ENCODE measurements at regions not wholly inside any gene's neighbourhood (a gene's known extent, or its start where the extent isn't known, plus 50 kb on each side); places are given as distances from the start of the nearest gene placed in this dataset.

- TF ChIP-seq CTCF (IDR thresholded peaks at IDR 0.05 in 2 of 3, conservative IDR thresholded peaks at IDR 0.05 in 1 of 3; ENCODE audit: borderline replicate concordance in 1 of 3, insufficient read depth in 1 of 3, low read depth in 2 of 3, low read length in 2 of 3) (no peak), ZBTB33 (IDR thresholded peaks at IDR 0.05; ENCODE audit: extremely low read depth, insufficient replicate concordance, low read length) (no peak), POLR2A (IDR thresholded peaks at IDR 0.05; ENCODE audit: borderline replicate concordance, extremely low read depth, insufficient read depth, insufficient read length) (no peak), EZH2 (IDR thresholded peaks at IDR 0.05) (no peak), SP1 (IDR thresholded peaks at IDR 0.05; ENCODE audit: low read depth) (no peak), ZNF274 (IDR thresholded peaks at IDR 0.05; ENCODE audit: low read depth, low read length) (no peak)
Observed at GRCh38 chr18:44474591-44474990, 206.1 kb upstream of the SETBP1 start.

All from HCT116 (cell line).